ENCODE measurements at regions not wholly inside any gene's neighbourhood (a gene's known extent, or its start where the extent isn't known, plus 50 kb on each side); places are given as distances from the start of the nearest gene placed in this dataset.

- TF ChIP-seq POLR2AphosphoS5 (IDR thresholded peaks at IDR 0.05; ENCODE audit: low read depth, low read length) (no peak), TAF1 (IDR thresholded peaks at IDR 0.05; ENCODE audit: borderline replicate concordance, insufficient read depth, low read length) (no peak)
These were observed 661.4 kb upstream of the FAT3 start for GRCh38 chr11:91563176-91563575.
